ENCODE measurements at regions not wholly inside any gene's neighbourhood (a gene's known extent, or its start where the extent isn't known, plus 50 kb on each side); places are given as distances from the start of the nearest gene placed in this dataset.

DNA sequence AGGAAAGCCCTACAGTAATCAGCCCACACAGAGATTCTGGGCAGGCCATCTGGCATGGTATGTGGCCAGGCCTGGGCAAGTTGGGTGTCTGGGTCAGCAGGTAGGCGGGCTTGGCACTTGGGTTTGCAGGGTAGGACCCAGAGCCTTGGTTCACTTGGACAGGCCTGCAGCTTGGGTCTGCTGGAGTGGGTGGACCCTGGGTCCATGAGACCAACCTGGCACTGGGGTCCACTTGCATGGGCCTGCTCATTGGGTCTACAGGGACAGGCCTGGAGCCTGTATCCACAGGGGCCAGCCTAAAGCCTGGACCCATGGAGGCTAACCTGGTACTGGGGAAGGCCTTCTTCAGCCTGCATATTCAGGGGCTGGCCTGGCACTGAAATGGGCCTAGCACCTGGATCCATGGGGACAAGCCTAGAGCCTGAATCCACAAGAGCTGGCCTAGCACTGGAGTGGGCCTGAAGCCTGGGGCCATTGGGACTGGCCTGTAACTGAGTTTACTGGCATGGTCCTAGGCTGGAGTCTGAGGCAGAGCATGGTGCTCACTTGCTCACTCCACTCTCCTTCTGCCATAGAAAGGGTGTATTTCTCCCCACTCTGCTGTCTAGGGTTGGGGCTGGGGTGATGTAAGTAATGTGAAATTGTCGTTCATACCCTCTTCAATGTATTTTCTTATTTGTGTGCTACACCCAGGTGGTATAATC, 315.0 kb downstream of the AHR start:
- no peak for DNase-seq

DNA sequence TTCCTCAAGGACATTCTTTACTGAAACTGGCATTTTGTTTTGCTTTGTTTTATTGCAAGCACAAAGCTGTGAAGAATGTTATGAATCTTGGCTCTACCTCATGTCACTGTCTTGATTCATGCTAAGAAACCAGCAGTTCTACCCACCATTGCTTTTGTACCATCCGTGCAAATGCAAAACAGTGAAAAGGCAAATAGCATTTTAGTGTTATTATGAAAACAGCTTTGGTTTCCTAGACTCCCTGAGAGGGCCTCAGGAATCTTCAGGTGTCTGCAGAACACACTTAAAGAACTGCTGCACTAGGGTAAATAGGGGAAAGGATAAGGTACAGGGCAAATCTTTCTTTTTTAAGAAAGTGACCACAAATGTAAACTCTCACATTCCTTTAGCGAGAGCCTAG, 318.9 kb downstream of the AHR start:
- no peak for DNase-seq

GRCh38 chr7:17617857-17618651, 319.6 kb downstream of the AHR start:
- DNase-seq, result no peak

DNA sequence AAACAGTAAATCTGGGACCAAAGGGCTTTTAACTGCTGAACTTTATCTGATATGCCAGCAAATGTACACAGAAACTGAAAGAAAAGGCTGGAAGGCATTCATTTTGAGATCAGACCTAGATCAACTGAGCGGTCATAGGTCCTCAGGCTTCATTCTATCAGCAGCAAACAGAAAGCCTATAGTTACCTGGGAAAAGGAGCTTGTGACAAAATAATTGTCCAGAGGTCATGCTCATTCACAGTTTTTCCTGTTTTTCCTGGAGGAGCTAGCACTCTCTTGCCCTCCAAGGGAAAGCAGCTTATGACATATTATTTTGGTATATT, 320.2 kb downstream of the AHR start:
- no peak for DNase-seq

- DNase-seq, result no peak
Measured at GRCh38 chr7:17619196-17619818, 320.9 kb downstream of the AHR start.

GRCh38 chr7:17620566-17620965, 319.7 kb downstream of the SNX13 start:
- no peak for DNase-seq

DNA sequence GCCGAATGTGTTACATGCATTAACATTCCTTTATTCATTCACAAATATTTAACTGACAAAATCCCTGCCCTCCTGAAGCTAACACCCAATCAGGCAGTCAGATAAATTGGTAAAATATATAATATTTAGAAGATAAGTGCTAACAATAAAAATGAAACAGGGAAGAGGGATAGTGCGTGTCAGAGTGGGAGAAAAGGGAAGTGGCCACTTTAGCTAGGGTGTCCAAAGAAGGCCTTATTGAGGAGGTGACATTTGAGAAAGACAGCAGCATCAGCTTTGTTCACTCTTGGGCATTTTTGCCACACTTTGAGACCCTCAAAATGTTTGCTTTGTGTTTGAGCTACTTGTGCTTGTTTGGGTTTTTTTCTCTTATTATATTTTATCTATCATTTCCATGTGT, 317.8 kb downstream of the SNX13 start:
- no peak for DNase-seq

DNA sequence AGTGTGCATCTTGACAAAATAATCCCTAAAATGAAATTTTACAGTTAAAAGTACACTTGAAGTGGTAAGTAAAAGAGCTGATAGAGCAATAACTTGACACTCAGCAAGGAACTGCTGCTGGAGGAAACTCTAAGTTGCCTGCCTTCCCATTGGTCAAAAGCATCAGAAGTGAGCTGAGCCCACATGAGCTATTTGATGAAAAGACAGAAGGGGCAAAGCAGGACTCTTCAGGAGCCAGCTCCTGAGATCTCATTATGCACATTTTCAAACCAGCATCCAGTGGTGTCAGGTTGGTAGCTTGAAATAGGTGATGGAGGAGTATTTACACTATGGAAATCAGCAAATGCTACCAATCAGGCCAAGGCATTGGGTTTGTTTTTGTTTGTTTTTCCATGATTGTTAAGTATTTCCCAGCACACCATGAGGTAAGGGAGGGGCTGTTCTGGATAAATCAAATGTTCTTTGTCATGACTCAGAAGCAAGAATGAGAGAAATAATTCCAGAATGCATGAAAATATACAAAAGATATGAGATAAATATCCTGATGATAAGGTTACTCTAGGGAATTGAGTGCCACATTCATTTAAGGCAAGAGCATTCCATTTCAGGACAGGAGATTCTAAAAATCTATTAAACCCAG, 316.6 kb downstream of the SNX13 start:
- DNase-seq, result peak; percentile 14

DNA sequence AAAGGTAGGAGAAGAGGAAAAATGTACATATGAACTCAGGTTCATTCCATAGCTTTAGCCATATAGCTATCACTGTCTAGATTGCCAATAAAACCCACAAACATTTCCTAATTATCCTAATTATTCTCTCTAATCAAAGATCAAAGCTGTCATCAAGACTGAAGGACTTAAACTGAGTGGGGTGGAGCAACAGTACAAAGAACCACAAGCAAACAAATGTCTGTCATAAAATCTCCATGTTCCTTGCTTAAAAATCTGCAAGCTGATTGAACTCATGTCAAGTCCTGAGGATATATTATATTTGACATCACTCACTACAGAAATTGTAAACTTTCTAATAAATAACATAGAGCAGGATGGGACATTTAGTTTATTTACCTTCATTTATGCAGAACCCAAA, 315.9 kb downstream of the SNX13 start:
- peak; percentile 23 for DNase-seq

- peak; percentile 8 for DNase-seq
Measured at GRCh38 chr7:17625043-17625442, 315.3 kb downstream of the SNX13 start.

GRCh38 chr7:17626235-17626634, 314.1 kb downstream of the SNX13 start:
- DNase-seq, result peak; percentile 89

DNA sequence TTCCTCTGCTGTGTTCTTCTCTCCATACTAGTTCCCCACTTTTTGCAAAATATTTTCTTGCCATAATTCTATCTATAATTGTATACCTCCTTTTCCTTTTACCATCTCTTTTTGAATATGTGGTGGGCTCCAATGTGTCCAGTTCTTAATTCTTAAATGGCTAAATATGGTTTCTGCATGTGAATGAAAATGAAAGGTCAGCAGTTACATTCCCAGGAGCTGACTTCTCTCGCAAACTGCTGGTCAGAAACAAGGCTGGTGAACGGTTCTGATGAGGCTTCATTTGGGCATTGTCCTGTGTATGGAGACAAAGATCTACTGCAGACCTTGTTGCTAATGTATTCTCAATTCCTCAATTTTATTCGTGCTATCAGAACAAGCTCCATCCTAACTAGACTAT, 309.2 kb downstream of the SNX13 start:
- no peak for DNase-seq

GRCh38 chr7:17632384-17632783, 307.9 kb downstream of the SNX13 start:
- no peak for DNase-seq

GRCh38 chr7:17633067-17633466, 307.2 kb downstream of the SNX13 start:
- DNase-seq, result peak; percentile 51

DNA sequence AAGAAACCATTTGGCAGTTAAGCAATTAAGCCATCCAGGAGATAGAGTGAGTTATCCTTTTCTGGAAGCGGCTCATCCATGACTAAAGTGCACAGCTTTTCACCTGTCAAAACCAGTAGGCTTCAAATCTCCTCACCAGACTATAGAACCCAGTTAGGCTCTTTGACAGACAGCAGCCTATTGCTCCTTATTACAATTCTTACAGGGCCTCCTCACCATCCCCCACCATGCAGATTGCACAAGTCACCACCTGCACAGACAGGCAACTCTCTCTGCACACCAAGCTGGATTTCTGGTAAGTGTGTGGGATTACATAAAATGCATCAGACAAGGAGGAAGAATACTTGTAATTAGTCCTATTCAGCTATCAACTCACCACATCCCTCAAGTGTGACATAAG, 301.6 kb downstream of the SNX13 start:
- peak; percentile 14 for DNase-seq

DNA sequence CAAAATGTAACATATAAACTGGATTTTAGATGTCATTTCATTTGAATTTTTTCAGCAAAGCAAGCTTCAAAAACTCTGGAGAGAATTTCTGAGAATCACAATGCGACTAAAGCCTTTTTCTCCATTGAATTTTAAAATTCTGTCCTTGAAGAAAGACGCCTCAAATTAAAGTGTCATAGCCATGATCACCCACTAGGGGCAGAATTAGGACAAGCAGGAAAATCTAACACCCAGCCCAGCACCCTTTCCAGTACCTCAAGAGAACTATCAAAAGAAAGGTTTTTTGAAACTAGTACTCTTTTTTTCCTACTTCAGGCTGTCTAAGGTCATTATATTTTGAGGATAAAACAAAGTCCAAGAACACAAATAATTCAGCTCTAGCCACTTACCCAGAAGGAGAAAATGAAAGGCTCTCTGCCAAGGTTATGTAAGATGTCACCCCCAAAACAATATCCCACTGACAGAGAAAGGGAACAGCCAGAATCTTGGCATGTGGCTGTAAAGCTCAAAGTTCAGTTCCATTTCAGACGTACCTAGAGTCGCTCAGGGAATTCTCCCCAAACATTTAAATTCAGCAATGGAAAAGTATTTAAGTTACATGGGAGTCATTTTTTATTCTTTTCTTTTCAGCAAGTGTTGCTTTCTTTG, 299.4 kb downstream of the SNX13 start:
- peak; percentile 68 for DNase-seq

GRCh38 chr7:17645500-17645899, 294.8 kb downstream of the SNX13 start:
- no peak for DNase-seq

- peak; percentile 31 for DNase-seq
Measured at GRCh38 chr7:17646253-17646956, 293.9 kb downstream of the SNX13 start.

DNA sequence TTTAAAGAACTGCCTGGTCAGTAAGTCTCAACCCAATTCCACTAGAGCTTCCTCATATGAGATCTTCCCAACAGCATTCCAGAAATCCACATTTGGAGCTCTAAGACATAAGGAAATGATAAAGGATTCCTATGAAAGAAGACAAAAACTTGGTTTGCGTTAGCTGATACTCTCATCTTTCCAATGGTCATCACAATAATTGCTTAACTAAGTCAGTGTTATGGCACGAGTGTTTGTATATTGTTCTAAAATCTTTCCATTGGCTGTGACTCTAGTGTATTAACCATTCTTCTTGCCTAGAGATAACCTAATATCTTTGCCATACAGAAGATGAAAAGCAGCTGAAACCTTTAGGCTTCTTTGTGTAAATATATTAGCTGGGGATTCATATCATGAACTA, 289.0 kb downstream of the SNX13 start:
- no peak for DNase-seq

GRCh38 chr7:17651863-17652385, 288.4 kb downstream of the SNX13 start:
- DNase-seq, result no peak

DNA sequence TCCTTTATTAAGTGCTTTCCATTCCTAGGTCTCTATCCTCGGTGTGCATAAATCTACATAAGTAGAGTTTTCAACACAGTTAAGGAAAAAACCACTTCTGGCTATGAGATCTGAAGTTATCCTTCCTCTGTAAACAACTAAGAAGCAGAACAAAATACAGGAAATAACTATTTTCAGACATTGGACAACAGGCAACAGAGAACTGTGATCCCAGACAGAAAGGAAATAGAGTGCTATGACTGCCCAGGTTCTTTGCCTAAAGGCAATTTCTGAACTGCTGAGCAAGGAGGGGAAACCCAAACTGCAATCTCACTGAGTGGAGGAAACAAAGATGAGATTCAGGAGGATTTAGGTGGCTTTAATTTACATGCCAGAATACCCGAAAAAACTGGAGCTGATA, 285.4 kb downstream of the SNX13 start:
- no peak for DNase-seq

GRCh38 chr7:17659126-17659525, 281.2 kb downstream of the SNX13 start:
- no peak for DNase-seq
